Occipital lobe (tissue), 1 donor: ENCODE measurements at regions not wholly inside any gene's neighbourhood (a gene's known extent, or its start where the extent isn't known, plus 50 kb on each side); places are given as distances from the start of the nearest gene placed in this dataset.
"Not testable (repeated sequence)": the region's sequence is repeated elsewhere in the genome, so short reads cannot be mapped to it uniquely, and the experiment has no call there.

Experiments used
- DNase-seq: peaks from one replicate; lab custom pipeline; 2025; lab: John Stamatoyannopoulos, UW

- no peak for DNase-seq
Measured at GRCh38 chr14:57150449-57150848, 118.3 kb downstream of the EXOC5 start.

GRCh38 chr14:57139173-57139572 is 129.5 kb downstream of the EXOC5 start:
- no peak for DNase-seq

DNA sequence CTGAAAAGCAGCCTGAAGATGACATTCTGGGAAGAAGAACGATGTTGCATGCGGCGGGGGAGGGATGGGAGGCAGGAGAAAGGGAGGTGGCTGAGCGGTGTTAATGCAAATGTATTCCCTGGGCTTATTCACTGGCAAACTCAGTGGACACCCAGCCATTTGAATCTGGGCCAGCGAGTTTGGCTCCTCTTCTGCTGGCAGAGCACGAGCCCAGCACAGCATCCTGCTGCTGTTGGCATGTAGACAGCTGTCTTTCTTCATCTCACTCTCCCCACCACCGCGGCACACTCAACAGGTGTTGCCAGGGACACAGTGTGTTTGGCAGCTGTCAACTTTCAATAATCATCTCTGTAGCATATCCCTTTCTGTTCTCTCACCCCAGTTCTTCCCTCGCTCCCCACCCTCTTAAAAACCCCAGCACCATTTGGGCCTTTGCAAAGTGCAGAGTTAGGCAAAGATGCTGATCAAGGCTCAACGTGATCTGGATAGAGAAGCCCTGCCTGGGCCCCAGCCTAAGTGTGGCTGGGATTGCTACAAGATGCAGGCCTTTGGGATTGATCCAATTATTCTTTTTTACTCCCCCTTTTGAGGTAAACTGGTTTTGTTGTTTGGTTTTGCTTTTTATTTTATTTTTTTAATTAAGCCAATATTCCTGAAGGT is 131.9 kb downstream of the EXOC5 start:
- DNase-seq: peak; percentile 47

DNA sequence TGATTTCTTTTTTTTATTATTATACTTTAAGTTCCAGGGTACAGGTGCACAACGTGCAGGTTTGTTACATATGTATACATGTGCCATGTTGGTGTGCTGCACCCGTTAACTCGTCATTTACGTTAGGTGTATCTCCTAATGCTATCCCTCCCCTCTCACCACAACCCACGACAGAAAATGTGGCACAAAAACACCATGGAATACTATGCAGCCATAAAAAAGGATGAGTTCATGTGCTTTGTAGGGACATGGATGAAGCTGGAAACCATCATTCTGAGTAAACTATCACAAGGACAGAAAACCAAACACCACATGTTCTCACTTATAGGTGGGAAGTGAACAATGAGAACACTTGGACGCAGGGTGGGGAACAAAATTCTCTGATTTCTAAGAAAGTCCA is 140.9 kb downstream of the EXOC5 start:
- not testable (repeated sequence) for DNase-seq

- DNase-seq: no peak
Measured at GRCh38 chr14:57122129-57122528, 146.6 kb downstream of the EXOC5 start.

- not testable (repeated sequence) for DNase-seq
Measured at GRCh38 chr14:57112072-57112807, 156.5 kb downstream of the EXOC5 start.

- DNase-seq: not testable (repeated sequence)
Measured at GRCh38 chr14:57110411-57110810, 158.3 kb downstream of the EXOC5 start.

DNA sequence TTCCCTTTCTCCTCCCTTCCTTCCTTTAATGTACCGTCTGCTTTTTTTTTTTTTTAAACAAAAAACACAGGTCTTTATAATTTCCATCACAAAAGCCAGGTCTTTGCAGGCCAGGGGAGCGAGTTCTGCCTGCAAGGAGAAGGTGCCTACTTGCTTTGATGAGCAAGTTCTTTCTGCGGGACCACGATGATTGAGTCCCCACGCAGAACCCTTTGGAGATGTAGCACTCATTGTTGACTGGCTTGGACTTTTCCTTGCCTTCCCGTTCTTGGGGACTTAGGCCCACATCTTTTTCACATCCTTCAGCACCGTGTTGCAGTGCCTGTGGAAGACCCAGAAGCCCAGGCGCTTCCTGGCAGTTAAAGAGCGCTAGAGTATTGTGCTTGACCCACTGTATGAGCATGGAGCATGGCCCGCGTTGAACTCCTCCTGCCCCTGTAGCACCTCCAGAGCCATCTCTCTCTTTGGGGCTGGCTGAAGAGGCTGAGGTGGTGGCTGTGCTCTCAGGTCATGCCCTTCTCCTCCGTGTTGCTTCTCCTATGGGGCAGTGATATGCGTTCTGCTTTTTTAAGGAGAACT is 177.6 kb downstream of the EXOC5 start:
- no peak for DNase-seq

DNA sequence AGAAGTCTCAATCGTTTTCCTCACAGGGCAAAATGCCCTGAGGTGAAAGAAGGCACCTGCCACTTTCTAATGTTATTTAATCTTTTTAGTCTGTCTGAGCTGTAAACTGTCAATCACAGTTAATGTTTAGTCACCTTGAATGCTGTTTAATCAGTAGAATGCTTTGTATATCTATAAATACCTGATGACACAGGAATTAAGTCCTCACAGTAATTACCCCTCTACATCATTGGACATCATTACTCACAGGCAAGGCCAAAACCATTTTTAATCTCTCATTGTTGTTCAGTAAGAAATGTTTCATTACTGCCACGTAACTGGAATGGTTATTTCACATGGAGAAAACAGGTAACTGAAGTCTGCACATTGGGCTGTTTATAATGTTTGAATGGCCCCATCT is 178.8 kb downstream of the EXOC5 start:
- DNase-seq: no peak

DNA sequence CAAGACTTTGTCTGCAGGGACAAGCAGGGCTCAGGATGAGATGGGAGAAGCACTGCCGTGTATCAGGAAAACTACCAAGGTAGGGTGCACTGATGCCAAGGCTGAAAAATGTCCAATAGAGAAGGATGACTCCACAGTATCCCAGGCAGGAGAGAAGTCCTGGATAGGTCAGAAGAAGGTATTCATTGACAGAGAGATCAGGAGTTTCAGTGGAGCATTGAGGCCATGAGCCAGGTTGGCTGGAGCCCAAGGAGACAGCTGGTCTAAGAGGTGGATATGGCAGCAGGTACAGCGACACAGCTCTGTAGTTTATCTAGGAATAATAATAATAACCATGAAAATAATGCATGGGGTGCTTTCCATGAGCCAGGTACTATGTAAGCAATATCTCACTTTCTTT is 180.9 kb downstream of the EXOC5 start:
- DNase-seq: no peak

- no peak for DNase-seq
Measured at GRCh38 chr14:57086271-57087162, 182.2 kb downstream of the EXOC5 start.

DNA sequence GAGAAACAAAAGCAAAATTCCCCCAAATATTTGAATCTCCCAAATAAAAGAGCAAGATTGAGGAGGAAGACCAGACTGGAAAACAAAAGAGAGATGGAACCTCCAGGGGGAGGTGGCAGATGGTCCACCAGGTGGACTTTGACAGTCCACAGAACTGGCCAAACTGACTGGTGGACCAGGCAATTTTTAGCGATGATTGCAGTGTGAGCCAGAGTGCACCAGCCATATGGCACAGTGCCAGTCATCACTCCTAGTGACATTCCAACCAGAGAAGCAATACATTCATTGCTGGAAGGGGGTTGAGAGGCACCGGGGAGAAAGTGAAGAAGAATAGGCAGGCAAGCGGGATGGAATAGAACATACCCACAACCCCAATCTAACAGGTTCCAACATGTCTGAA is 182.9 kb downstream of the EXOC5 start:
- DNase-seq: no peak

- DNase-seq: no peak
Measured at GRCh38 chr14:57085043-57085442, 183.7 kb downstream of the EXOC5 start.

DNA sequence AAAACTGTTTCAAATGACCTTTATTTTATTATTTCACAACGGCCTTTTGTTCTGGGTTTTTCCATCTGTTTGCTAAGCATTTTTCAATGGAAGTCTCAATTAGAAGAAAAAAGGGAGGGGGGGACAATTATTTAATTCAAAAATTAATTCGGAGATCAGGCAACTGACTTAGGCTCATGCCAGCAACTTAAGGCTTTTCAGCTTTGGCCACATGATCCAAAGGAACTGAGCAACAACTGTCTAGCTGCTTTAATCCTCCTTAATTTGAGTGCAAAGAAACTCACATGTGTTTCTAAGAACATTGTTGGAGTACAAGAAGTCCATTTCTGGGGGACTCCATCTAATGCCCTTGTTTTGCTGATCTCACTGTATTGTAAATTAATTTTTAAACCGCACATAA is 188.0 kb downstream of the EXOC5 start:
- no peak for DNase-seq

- no peak for DNase-seq
Measured at GRCh38 chr14:57078054-57078453, 190.7 kb downstream of the EXOC5 start.

GRCh38 chr14:57073986-57074385 is 194.7 kb downstream of the EXOC5 start:
- DNase-seq: no peak

GRCh38 chr14:57071639-57072038 is 197.1 kb downstream of the EXOC5 start:
- no peak for DNase-seq

GRCh38 chr14:57069702-57070101 is 199.0 kb downstream of the EXOC5 start:
- DNase-seq: no peak

GRCh38 chr14:57068511-57068910 is 200.2 kb downstream of the EXOC5 start:
- no peak for DNase-seq

GRCh38 chr14:57066887-57067513 is 201.7 kb downstream of the EXOC5 start:
- no peak for DNase-seq

DNA sequence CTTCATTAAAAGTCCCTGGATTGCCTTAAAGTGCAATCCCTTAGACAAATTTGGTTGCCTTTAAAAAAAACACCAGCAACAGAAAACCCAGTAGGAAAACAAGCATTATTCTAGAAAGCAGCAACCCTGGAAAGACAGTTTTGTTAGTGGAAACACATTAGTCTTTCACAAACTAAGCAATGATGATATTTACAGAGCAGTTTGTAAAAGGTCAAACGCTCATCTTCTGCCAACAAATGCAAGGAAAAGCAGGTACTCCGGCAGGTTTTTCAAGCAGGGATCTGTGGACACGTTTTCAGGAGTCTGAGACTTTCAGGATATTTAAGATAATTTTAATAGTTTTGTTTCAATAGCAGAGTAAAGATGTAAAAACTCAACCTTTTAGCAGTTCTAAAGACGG is 202.2 kb downstream of the EXOC5 start:
- DNase-seq: no peak
